Kidney (tissue), 13 donors: ENCODE measurements at regions not wholly inside any gene's neighbourhood (a gene's known extent, or its start where the extent isn't known, plus 50 kb on each side); places are given as distances from the start of the nearest gene placed in this dataset.

Experiments used
- DNase-seq, 5 donors: peaks; one replicate each; pipeline ENCODE4 v3.0.0-alpha.2; 2013 to 2020
- FAIRE-seq: peaks from 2 replicates; lab custom pipeline; 2012; peaks lifted over from hg19 to GRCh38; lab: Jason Lieb, UNC
- H3K27ac ChIP-seq, 2 donors: one replicate each; pipeline ENCODE4 v1.7.0; 2013; ENCODE audit warnings: low read depth in 2 of 2, low read length in 2 of 2, inconsistent platforms in 1 of 2
- H3K27me3 ChIP-seq: one replicate; pipeline ENCODE4 v1.7.1; 2013; ENCODE audit warnings: low read length, inconsistent platforms; ENCODE audit not compliant: control insufficient read depth, insufficient read depth
- H3K36me3 ChIP-seq, 3 donors: one replicate each; pipeline versions ENCODE4 v1.7.0 to v1.7.1; 2013; ENCODE audit warnings: low read length in 3 of 3, control low read depth in 1 of 3, inconsistent platforms in 1 of 3; ENCODE audit not compliant: insufficient read depth in 3 of 3, control insufficient read depth in 2 of 3
- H3K4me1 ChIP-seq, 3 donors: one replicate each; pipeline versions ENCODE4 v1.7.0 to v1.7.1; 2013; ENCODE audit warnings: low read length in 3 of 3, inconsistent platforms in 1 of 3, low read depth in 1 of 3; ENCODE audit not compliant: control insufficient read depth in 2 of 3, insufficient read depth in 2 of 3
- H3K4me3 ChIP-seq, 3 donors: one replicate each; pipeline versions ENCODE4 v1.7.0 to v1.8.1; 2013; ENCODE audit warnings: low read length in 3 of 3, control low read depth in 1 of 3, inconsistent platforms in 1 of 3
- H3K9ac ChIP-seq, 3 donors: one replicate each; pipeline versions ENCODE4 v1.7.0 to v1.7.1; 2013; ENCODE audit warnings: low read length in 3 of 3, control low read depth in 1 of 3, inconsistent platforms in 1 of 3
- H3K9me3 ChIP-seq, 3 donors: one replicate each; pipeline versions ENCODE4 v1.7.0 to v1.7.1; 2013; ENCODE audit warnings: low read length in 3 of 3, control low read depth in 1 of 3, inconsistent platforms in 1 of 3; ENCODE audit not compliant: control insufficient read depth in 2 of 3, insufficient read depth in 1 of 3
- CTCF ChIP-seq: IDR thresholded peaks from 3 replicates; pipeline ENCODE4 v1.5.1; 2012; ENCODE audit warnings: mild to moderate bottlenecking, moderate library complexity, borderline replicate concordance; ENCODE audit not compliant: insufficient read depth; ENCODE audit errors: extremely low read depth
- intact Hi-C: fragments of 100-400 bp; cut with DNase I; formaldehyde crosslinking; loops from one replicate; pipeline ENCODE4 v1.11.1; 2022
- donor health status: control.
- donor health status: control.
- donor health status: control.
- donor health status: control.
- donor health status: control.
- donor health status: DM: yes; HTN: yes; CAD: no.
- donor health status: Normal renal cell carcinoma (clear cell type).

GRCh38 chr13:104650431-104650830, 1584.2 kb upstream of the SLC10A2 start:
- Histone ChIP-seq H3K9ac (no peak overlapping the region), H3K9me3 (no peaks in the 10 kb centered on the region), H3K27ac (no peak overlapping the region), H3K36me3 (no peaks in the 10 kb centered on the region), H3K4me3 (no peak overlapping the region), H3K27me3 (no peaks in the 10 kb centered on the region), H3K4me1 (no peaks in the 10 kb centered on the region)
- intact Hi-C loops, result no loop called here
- FAIRE-seq (no peak), DNase-seq (peak in 2 of 5 donors; percentile 20 to 25)
- no peak for TF ChIP-seq CTCF

GRCh38 chr13:104648291-104648690, 1582.1 kb upstream of the SLC10A2 start:
- FAIRE-seq, result no peak
- no peaks in the 10 kb centered on the region for H3K4me1 ChIP-seq

GRCh38 chr13:104645786-104646185, 1579.6 kb upstream of the SLC10A2 start:
- FAIRE-seq, result no peak
- Histone ChIP-seq H3K4me1 (no peaks in the 10 kb centered on the region), H3K9me3 (no peaks in the 10 kb centered on the region), H3K9ac (no peak overlapping the region), H3K27me3 (no peaks in the 10 kb centered on the region), H3K4me3 (no peak overlapping the region), H3K27ac (no peak overlapping the region), H3K36me3 (no peaks in the 10 kb centered on the region)
- intact Hi-C loops, result no loop called here
- no peak for TF ChIP-seq CTCF
- no peak for DNase-seq

More at GRCh38 chr13:104648291-104648690, 1582.1 kb upstream of the SLC10A2 start:
- no peaks in the 10 kb centered on the region for H3K36me3 ChIP-seq
- no peak for DNase-seq
- H3K27ac ChIP-seq, result no peak overlapping the region
- H3K27me3 ChIP-seq, result no peaks in the 10 kb centered on the region
- no peaks in the 10 kb centered on the region for H3K9me3 ChIP-seq
- no peak for TF ChIP-seq CTCF
- no peak overlapping the region for H3K9ac ChIP-seq
- intact Hi-C loops, result no loop called here
- H3K4me3 ChIP-seq, result no peak overlapping the region

- intact Hi-C loops, result no loop called here
- H3K9ac ChIP-seq, result no peak overlapping the region
- H3K36me3 ChIP-seq, result no peaks in the 10 kb centered on the region
- no peaks in the 10 kb centered on the region for H3K27me3 ChIP-seq
- no peak overlapping the region for H3K4me3 ChIP-seq
- DNase-seq (no peak), FAIRE-seq (no peak)
- H3K9me3 ChIP-seq, result no peaks in the 10 kb centered on the region
- no peak for TF ChIP-seq CTCF
- H3K4me1 ChIP-seq, result no peaks in the 10 kb centered on the region
- H3K27ac ChIP-seq, result no peak overlapping the region
Observed at GRCh38 chr13:104641309-104641708, 1575.1 kb upstream of the SLC10A2 start.
